Dermis blood vessel endothelial cell (primary cell): ENCODE measurements at regions not wholly inside any gene's neighbourhood (a gene's known extent, or its start where the extent isn't known, plus 50 kb on each side); places are given as distances from the start of the nearest gene placed in this dataset.
A peak's percentile ranks its signal among the peaks of the same experiment; 100 is the strongest.

Source experiments
- DNase-seq: peaks from one replicate; pipeline ENCODE4 v3.0.0; 2010

- DNase-seq: no peak
These were observed 1088.7 kb upstream of the ARRDC3 start for GRCh38 chr5:92471861-92472260.

- no peak for DNase-seq
These were observed 1087.7 kb upstream of the ARRDC3 start for GRCh38 chr5:92470770-92471169.

- no peak for DNase-seq
These were observed 1085.2 kb upstream of the ARRDC3 start for GRCh38 chr5:92468295-92468694.

GRCh38 chr5:92467695-92468094 is 1084.6 kb upstream of the ARRDC3 start:
- DNase-seq: no peak

- no peak for DNase-seq
These were observed 1077.4 kb upstream of the ARRDC3 start for GRCh38 chr5:92460505-92460904.

GRCh38 chr5:92459654-92460053 is 1076.5 kb upstream of the ARRDC3 start:
- no peak for DNase-seq

- no peak for DNase-seq
These were observed 1071.9 kb upstream of the ARRDC3 start for GRCh38 chr5:92455011-92455410.

- DNase-seq: no peak
These were observed 1061.8 kb upstream of the ARRDC3 start for GRCh38 chr5:92444888-92445287.

GRCh38 chr5:92435781-92436180 is 1052.7 kb upstream of the ARRDC3 start:
- DNase-seq: no peak

GRCh38 chr5:92429646-92430045 is 1046.5 kb upstream of the ARRDC3 start:
- DNase-seq: no peak

- no peak for DNase-seq
These were observed 1045.3 kb upstream of the ARRDC3 start for GRCh38 chr5:92428415-92428814.

- DNase-seq: no peak
These were observed 1041.8 kb upstream of the ARRDC3 start for GRCh38 chr5:92424785-92425426.

- DNase-seq: no peak
These were observed 1038.8 kb upstream of the ARRDC3 start for GRCh38 chr5:92421942-92422341.

- DNase-seq: no peak
These were observed 1038.1 kb upstream of the ARRDC3 start for GRCh38 chr5:92421196-92421595.

GRCh38 chr5:92419261-92419660 is 1036.1 kb upstream of the ARRDC3 start:
- no peak for DNase-seq

GRCh38 chr5:92418341-92418740 is 1035.2 kb upstream of the ARRDC3 start:
- DNase-seq: no peak

- DNase-seq: no peak
These were observed 1026.0 kb upstream of the ARRDC3 start for GRCh38 chr5:92409134-92409533.

- no peak for DNase-seq
These were observed 1020.0 kb upstream of the ARRDC3 start for GRCh38 chr5:92402956-92403702.

- DNase-seq: no peak
These were observed 1018.9 kb upstream of the ARRDC3 start for GRCh38 chr5:92402045-92402444.

- no peak for DNase-seq
These were observed 1018.4 kb upstream of the ARRDC3 start for GRCh38 chr5:92401492-92401891.

GRCh38 chr5:92394936-92395335 is 1011.8 kb upstream of the ARRDC3 start:
- DNase-seq: no peak

GRCh38 chr5:92390657-92391056 is 1007.5 kb upstream of the ARRDC3 start:
- no peak for DNase-seq

- peak; percentile 10 for DNase-seq
These were observed 997.1 kb upstream of the ARRDC3 start for GRCh38 chr5:92380069-92380770.
